Heart left ventricle (tissue), 16 donors: ENCODE measurements at regions not wholly inside any gene's neighbourhood (a gene's known extent, or its start where the extent isn't known, plus 50 kb on each side); places are given as distances from the start of the nearest gene placed in this dataset.
"Not testable (repeated sequence)": the region's sequence is repeated elsewhere in the genome, so short reads cannot be mapped to it uniquely, and the experiment has no call there.

Source experiments
- ATAC-seq, 4 donors: fragments of 200-7000 bp; cut with Tn5 transposase; one replicate each; pipeline ENCODE4 v1.9.1; 2020 to 2022; ENCODE audit warnings: moderate library complexity in 4 of 4, mild to moderate bottlenecking in 3 of 4, moderate number of reproducible peaks in 1 of 4
- DNase-seq, 5 donors: peaks; one replicate each; pipeline ENCODE4 v3.0.0-alpha.2; 2020
- H3K27ac ChIP-seq, 12 donors: fragments of 200-600 bp; sonication (generic) in 4 of 12; one replicate each; pipeline versions ENCODE4 v1.5.0 to v1.8.0; 2016 to 2022; ENCODE audit warnings: mild to moderate bottlenecking in 2 of 12
- H3K27me3 ChIP-seq, 9 donors: fragments of 200-600 bp; sonication (generic) in 2 of 9; one replicate each; pipeline versions ENCODE4 v1.5.1 to v1.8.0; 2016 to 2022; ENCODE audit warnings: mild to moderate bottlenecking in 3 of 9
- H3K36me3 ChIP-seq, 9 donors: fragments of 200-600 bp; sonication (generic) in 2 of 9; one replicate each; pipeline versions ENCODE4 v1.5.0 to v1.8.0; 2018 to 2022; ENCODE audit warnings: mild to moderate bottlenecking in 2 of 9
- H3K4me1 ChIP-seq, 12 donors: fragments of 200-600 bp; sonication (generic) in 4 of 12; one replicate each; pipeline versions ENCODE4 v1.5.0 to v1.8.0; 2016 to 2022; ENCODE audit warnings: mild to moderate bottlenecking in 3 of 12
- H3K4me3 ChIP-seq, 12 donors: fragments of 200-600 bp; sonication (generic) in 4 of 12; one replicate each; pipeline versions ENCODE4 v1.5.0 to v1.8.0; 2017 to 2022; ENCODE audit warnings: mild to moderate bottlenecking in 9 of 12, moderate library complexity in 4 of 12
- H3K9me3 ChIP-seq, 12 donors: fragments of 200-600 bp; sonication (generic) in 4 of 12; one replicate each; pipeline versions ENCODE4 v1.5.0 to v1.8.0; 2016 to 2022; ENCODE audit warnings: mild to moderate bottlenecking in 1 of 12
- POLR2A ChIP-seq, 2 donors: fragments of 450-650 bp; IDR thresholded peaks; one replicate each; pipeline ENCODE4 v1.6.1; 2017; ENCODE audit warnings: antibody characterized with exemption in 2 of 2, mild to moderate bottlenecking in 2 of 2, moderate library complexity in 2 of 2
- WGBS, 4 donors: extraction: QIAGEN DNeasy Blood & Tissue Kit in 2 of 4; methylation state at CpG; one replicate each; pipeline versions ENCODE4 v1.1.5 to v1.1.7; 2013 to 2018; 5-methylcytosine and 5-hydroxymethylcytosine counted together
- intact Hi-C, 10 donors: fragments of 100-400 bp; cut with DNase I; formaldehyde crosslinking; loops; one replicate each; pipeline versions ENCODE4 v1.11.1 to v1.14.2; 2022
- TF ChIP-seq, protein P1 (sequence below), 12 donors: fragments of 200-600 bp; sonication (generic) in 4 of 12; IDR thresholded peaks; one replicate each; pipeline versions ENCODE4 v1.5.0 to v1.8.0; 2018 to 2022; ENCODE audit warnings: antibody characterized with exemption in 12 of 12, mild to moderate bottlenecking in 5 of 12
- donor health status: ischemic (EF 13 %, LVEDD 7.1; RV severe dilation, severe dysfunction).
- donor health status: healthy with polysubstance abuse.
- donor health status: DM: no; HTN: yes; CAD: no.
- donor health status: DM: no; HTN: no; CAD: no.
- donor health status: ischemic (EF 25% LVEDD 6.9; RV normal size, moderate dysfunction).
- donor health status: ischemic (EF 25% LVEDD 5.7; RV mildly dilated, moderate dysfunction).
- donor health status: healthy.
- donor health status: DM: yes; HTN: yes; CAD: no.
- donor health status: ischemic (EF 35%, LVEDD 5.7; RV mildly dilated, moderate dysfunction).
- donor health status: nonischemic (EF 11% LVEDD 7.7; RV severe dilation, severe dysfunction).
- donor health status: DM: yes; HTN: yes; CAD: no.
- donor health status: PGD.
- donor health status: ischemic (EF 29% LVEDD 5.4; RV normal size, mild dysfunction).
- donor health status: nonischemic (EF 23%, LVEDD 6.1; RV moderate dilation, normal function).

DNA sequence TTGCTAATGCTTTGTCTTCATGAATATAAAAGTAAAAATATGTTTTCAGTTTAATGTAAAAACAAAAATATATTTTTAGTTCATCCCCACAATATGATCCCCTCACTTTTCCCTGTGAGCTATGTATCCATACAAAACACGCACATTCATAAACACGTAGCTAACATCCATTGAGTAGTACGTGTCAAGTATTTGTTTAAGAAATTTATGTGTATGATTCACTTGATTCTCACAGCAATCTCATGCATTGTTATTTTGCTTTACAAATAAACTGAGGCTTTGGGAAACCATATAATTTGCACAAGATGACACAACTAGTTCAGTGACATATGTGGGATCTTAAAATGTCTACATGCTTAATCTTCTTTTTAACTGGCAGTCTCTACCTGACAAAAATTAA, 329.6 kb upstream of the SEMA3C start:
- intact Hi-C loops = loop anchor here in 1 of 10 donors (5.0 kb wide), 1 partner anchor 331 kb away; the partner anchor contains the start of gene SEMA3C
- Histone ChIP-seq H3K27me3 (no peaks in the 10 kb centered on the region), H3K36me3 (no peaks in the 10 kb centered on the region), H3K4me1 (no peaks in the 10 kb centered on the region), H3K4me3 (no peak overlapping the region), H3K9me3 (peaks cover 0 to 5% (median 0%) of the 10 kb centered on the region in 12 donors), H3K27ac (no peak overlapping the region)
- ATAC-seq (no peak), DNase-seq (no peak)
- 90 to 93% (median 91%) methylated on average over 3 of the region's 3 CpGs for WGBS, 4 donors
- TF ChIP-seq, protein P1, sequence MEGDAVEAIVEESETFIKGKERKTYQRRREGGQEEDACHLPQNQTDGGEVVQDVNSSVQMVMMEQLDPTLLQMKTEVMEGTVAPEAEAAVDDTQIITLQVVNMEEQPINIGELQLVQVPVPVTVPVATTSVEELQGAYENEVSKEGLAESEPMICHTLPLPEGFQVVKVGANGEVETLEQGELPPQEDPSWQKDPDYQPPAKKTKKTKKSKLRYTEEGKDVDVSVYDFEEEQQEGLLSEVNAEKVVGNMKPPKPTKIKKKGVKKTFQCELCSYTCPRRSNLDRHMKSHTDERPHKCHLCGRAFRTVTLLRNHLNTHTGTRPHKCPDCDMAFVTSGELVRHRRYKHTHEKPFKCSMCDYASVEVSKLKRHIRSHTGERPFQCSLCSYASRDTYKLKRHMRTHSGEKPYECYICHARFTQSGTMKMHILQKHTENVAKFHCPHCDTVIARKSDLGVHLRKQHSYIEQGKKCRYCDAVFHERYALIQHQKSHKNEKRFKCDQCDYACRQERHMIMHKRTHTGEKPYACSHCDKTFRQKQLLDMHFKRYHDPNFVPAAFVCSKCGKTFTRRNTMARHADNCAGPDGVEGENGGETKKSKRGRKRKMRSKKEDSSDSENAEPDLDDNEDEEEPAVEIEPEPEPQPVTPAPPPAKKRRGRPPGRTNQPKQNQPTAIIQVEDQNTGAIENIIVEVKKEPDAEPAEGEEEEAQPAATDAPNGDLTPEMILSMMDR (IDR thresholded peaks at IDR 0.05) = no peak
- TF ChIP-seq POLR2A (IDR thresholded peaks at IDR 0.05) = no peak

DNA sequence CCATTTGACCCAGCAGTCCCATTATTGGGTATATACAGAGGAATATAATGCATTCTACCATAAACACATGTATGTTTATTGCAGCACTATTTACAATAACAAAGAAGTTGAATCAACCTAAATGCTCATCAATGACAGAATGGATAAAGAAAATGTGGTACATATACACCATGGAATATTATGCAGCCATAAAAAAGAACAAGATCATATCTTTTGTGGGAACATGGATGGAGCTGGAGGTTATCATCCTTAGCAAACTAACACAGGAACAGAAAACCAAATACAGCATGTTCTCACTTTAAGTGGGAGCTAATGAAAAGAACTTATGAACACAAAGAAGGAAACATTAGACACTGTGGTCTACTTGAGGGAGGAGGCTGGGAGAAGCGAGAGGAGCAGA, 328.5 kb upstream of the SEMA3C start:
- WGBS, 4 donors = 83 to 93% (median 85%) methylated on average over 1 of the region's 1 CpG
- H3K4me3 ChIP-seq, DNase-seq, H3K9me3 ChIP-seq, H3K27ac ChIP-seq, ATAC-seq, H3K36me3 ChIP-seq, H3K27me3 ChIP-seq, H3K4me1 ChIP-seq: not testable (repeated sequence)
- intact Hi-C loops = loop anchor here in 1 of 10 donors (5.0 kb wide), 1 partner anchor 330 kb away; the partner anchor contains the start of gene SEMA3C

DNA sequence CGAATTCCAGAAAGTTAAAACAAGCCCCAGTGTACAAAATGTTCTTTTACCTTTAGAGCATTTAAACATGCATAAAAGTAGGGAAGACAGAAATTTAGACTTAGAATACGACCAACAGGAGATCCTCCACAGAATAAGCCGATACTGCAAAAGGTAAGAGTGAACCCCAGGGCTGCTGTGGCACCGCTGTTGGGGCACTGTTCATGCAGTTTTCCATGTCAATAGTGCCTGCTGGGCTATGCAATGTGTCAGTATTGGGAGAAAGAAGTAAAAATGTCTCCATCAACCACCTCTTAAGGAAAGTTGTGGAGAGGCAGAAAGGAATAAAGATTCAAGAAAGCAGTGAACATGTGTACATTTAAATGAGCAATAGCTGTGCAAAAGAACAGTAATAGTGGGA, 326.5 kb upstream of the SEMA3C start:
- H3K9me3 ChIP-seq = peaks cover 0 to 5% (median 0%) of the 10 kb centered on the region in 12 donors
- 62 to 77% (median 71%) methylated on average over 4 of the region's 4 CpGs for WGBS, 4 donors
- H3K4me1 ChIP-seq = no peaks in the 10 kb centered on the region
- no peaks in the 10 kb centered on the region for H3K36me3 ChIP-seq
- ATAC-seq (no peak), DNase-seq (no peak)
- H3K27me3 ChIP-seq = no peaks in the 10 kb centered on the region
- no peak overlapping the region for H3K4me3 ChIP-seq
- intact Hi-C loops = loop anchor here in 1 of 10 donors (5.0 kb wide), 1 partner anchor 328 kb away; the partner anchor contains the start of gene SEMA3C
- no peak for TF ChIP-seq POLR2A (IDR thresholded peaks at IDR 0.05)
- TF ChIP-seq, protein P1 (IDR thresholded peaks at IDR 0.05) = no peak
- H3K27ac ChIP-seq = no peak overlapping the region

DNA sequence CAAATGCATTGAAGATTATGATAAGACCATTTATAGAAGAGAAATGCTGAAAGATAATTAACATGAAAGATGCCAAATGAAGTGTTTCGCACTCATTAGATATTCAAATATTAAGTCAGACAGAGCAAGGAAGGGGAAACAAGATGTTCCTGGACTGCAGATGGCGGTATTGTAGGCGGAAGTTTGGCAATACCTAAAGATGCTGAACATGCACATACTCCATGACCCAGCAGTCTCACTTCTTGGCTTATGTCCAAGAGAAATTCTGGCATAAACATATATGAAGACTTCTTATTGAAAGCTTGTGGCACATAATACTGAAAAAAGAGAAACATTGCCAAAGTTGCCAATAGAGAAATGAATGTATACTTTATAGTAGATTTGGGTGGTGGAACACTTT, 325.4 kb upstream of the SEMA3C start:
- WGBS, 4 donors = 73 to 88% (median 81%) methylated on average over 3 of the region's 3 CpGs
- no peak for DNase-seq
- no peak for TF ChIP-seq POLR2A (IDR thresholded peaks at IDR 0.05)
- TF ChIP-seq, protein P1 (IDR thresholded peaks at IDR 0.05) = no peak
- Histone ChIP-seq H3K4me1 (no peaks in the 10 kb centered on the region), H3K36me3 (no peaks in the 10 kb centered on the region), H3K9me3 (peaks cover 0 to 5% (median 0%) of the 10 kb centered on the region in 12 donors), H3K27ac (no peak overlapping the region), H3K27me3 (no peaks in the 10 kb centered on the region), H3K4me3 (no peak overlapping the region)
- intact Hi-C loops = no loop called here
- ATAC-seq = no peak

DNA sequence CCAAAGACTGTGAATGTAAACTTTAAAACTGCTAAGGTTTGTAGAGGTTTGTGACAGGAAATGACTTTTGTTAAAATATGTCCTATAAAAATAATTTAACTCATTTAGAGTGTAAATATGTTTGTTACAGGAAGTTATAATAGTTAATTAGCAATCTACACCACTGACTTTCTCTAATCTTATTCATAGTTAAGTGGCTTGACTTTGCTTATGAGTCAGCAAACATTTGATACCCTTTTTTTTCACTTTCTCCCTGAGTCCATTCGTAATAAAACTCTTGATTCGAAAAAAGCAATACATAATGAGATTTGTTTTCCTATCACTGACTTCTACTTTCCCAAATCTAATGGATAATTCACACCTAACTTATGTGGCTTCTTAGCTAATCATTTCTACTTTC, 317.7 kb upstream of the SEMA3C start:
- Histone ChIP-seq H3K36me3 (no peaks in the 10 kb centered on the region), H3K4me1 (peaks cover 0 to 8% (median 0%) of the 10 kb centered on the region in 12 donors)
- TF ChIP-seq, protein P1 (IDR thresholded peaks at IDR 0.05) = no peak
- no peak for TF ChIP-seq POLR2A (IDR thresholded peaks at IDR 0.05)

More for the DNA sequence above, 317.7 kb upstream of the SEMA3C start:
- H3K9me3 ChIP-seq = no peaks in the 10 kb centered on the region
- intact Hi-C loops = no loop called here
- no peak for ATAC-seq
- no peak overlapping the region for H3K27ac ChIP-seq
- H3K27me3 ChIP-seq = no peaks in the 10 kb centered on the region
- DNase-seq = no peak
- H3K4me3 ChIP-seq = no peak overlapping the region
- 84 to 90% (median 87%) methylated on average over 2 of the region's 2 CpGs for WGBS, 4 donors
